RWPE1 (cell line): ENCODE measurements at regions not wholly inside any gene's neighbourhood (a gene's known extent, or its start where the extent isn't known, plus 50 kb on each side); places are given as distances from the start of the nearest gene placed in this dataset.

ENCODE experiments used
- CTCF ChIA-PET: fragments of 350-600 bp; sonication (Branson Sonifier 250); formaldehyde crosslinking; extraction: SDS; loops from one replicate; lab custom pipeline; 2021; lab: Yijun Ruan, JAX
- POLR2A ChIA-PET: fragments of 400-600 bp; formaldehyde crosslinking; extraction: SDS; loops from one replicate; lab custom pipeline; 2020; ENCODE audit warnings: antibody characterized with exemption; ENCODE audit not compliant: low non-redundant PET; lab: Yijun Ruan, JAX
- DNase-seq: peaks from one replicate; pipeline ENCODE4 v3.0.0; 2012; ENCODE audit warnings: low spot score
- H3K27ac ChIP-seq: fragments of 450-650 bp; 2 replicates; pipeline ENCODE4 v1.5.1; 2017
- CTCF ChIP-seq: fragments of 450-650 bp; conservative IDR thresholded peaks from 2 replicates; pipeline ENCODE4 v1.5.1; 2017; ENCODE audit warnings: low read depth, mild to moderate bottlenecking

- ChIA-PET POLR2A (no interaction called here), CTCF (interaction anchor here (0.5 to 2.1 kb wide), 2 partner anchors 11 to 25 kb away, joined by 3 to 6 read pairs; no protein-coding TSS in a partner anchor)
- DNase-seq, result peak; percentile 80
- no peak for TF ChIP-seq CTCF
- H3K27ac ChIP-seq, result no peak overlapping the region
Observed at GRCh38 chr11:123272565-123272964, 77.5 kb upstream of the CLMP start.

- TF ChIP-seq CTCF, result no peak
- ChIA-PET POLR2A (no interaction called here), CTCF (no interaction called here)
- no peak for DNase-seq
- H3K27ac ChIP-seq, result no peak overlapping the region
Observed at GRCh38 chr11:123268156-123268555, 73.1 kb upstream of the CLMP start.

- no peak overlapping the region for H3K27ac ChIP-seq
- CTCF ChIA-PET, result no interaction called here
- POLR2A ChIA-PET, result no interaction called here
- no peak for TF ChIP-seq CTCF
- DNase-seq, result no peak
Observed at GRCh38 chr11:123265951-123266350, 70.9 kb upstream of the CLMP start.

- CTCF ChIA-PET, result no interaction called here
- no peak overlapping the region for H3K27ac ChIP-seq
- POLR2A ChIA-PET, result no interaction called here
Observed at GRCh38 chr11:123264431-123264780, 69.4 kb upstream of the CLMP start.

GRCh38 chr11:123261345-123262106, 66.5 kb upstream of the CLMP start:
- TF ChIP-seq CTCF, result peak; percentile 90
- DNase-seq, result peak; percentile 70
- H3K27ac ChIP-seq, result no peak overlapping the region
- CTCF ChIA-PET, result interaction anchor here (0.5 to 2.2 kb wide), 13 partner anchors 9 to 322 kb away, joined by 3 to 16 read pairs (median 4); no protein-coding TSS in a partner anchor
- POLR2A ChIA-PET, result interaction anchor here (0.6 kb wide), 1 partner anchor 63 kb away, joined by 3 read pairs; no protein-coding TSS in a partner anchor

More at GRCh38 chr11:123264431-123264780, 69.4 kb upstream of the CLMP start:
- TF ChIP-seq CTCF, result no peak
- DNase-seq, result no peak

- ChIA-PET POLR2A (interaction anchor here (0.6 kb wide), 1 partner anchor 62 kb away, joined by 3 read pairs; no protein-coding TSS in a partner anchor), CTCF (interaction anchor here (0.7 to 2.2 kb wide), 8 partner anchors 9 to 158 kb away, joined by 3 to 16 read pairs (median 5); no protein-coding TSS in a partner anchor)
- TF ChIP-seq CTCF, result no peak
- H3K27ac ChIP-seq, result no peak overlapping the region
- no peak for DNase-seq
Observed at GRCh38 chr11:123260511-123261211, 65.6 kb upstream of the CLMP start.
